ENCODE measurements at regions not wholly inside any gene's neighbourhood (a gene's known extent, or its start where the extent isn't known, plus 50 kb on each side); places are given as distances from the start of the nearest gene placed in this dataset.
"Not testable (repeated sequence)": the region's sequence is repeated elsewhere in the genome, so short reads cannot be mapped to it uniquely, and the experiment has no call there.

GRCh38 chrY:26670360-26670871 is 1048.5 kb downstream of the CDY1 start:
- not testable (repeated sequence) for TF ChIP-seq CTCF, POLR2AphosphoS5 (IDR thresholded peaks at IDR 0.05)
